Body of pancreas (tissue), 4 donors: ENCODE measurements at regions not wholly inside any gene's neighbourhood (a gene's known extent, or its start where the extent isn't known, plus 50 kb on each side); places are given as distances from the start of the nearest gene placed in this dataset. TPM values are rescaled to one million over a fixed set of nuclear protein-coding genes. Genes with fewer than 3 reads are reported as not detected.

Experiments
- ATAC-seq: fragments of 150-250 bp; one replicate; pipeline ENCODE4 v1.9.1; 2016
- DNase-seq, 4 donors: peaks; one replicate each; pipeline ENCODE4 v3.0.0-alpha.2; 2019
- H3K27ac ChIP-seq, 4 donors: fragments of 200-600 bp; sonication (generic); 1 replicate in 3 of 4; 2 replicates in 1 of 4; pipeline versions ENCODE4 v1.5.1 to v1.6.1; 2016 to 2019; ENCODE audit warnings: mild to moderate bottlenecking in 1 of 4, mixed read lengths in 1 of 4, moderate library complexity in 1 of 4
- H3K27me3 ChIP-seq, 2 donors: fragments of 200-600 bp; sonication (generic); one replicate each; pipeline ENCODE4 v1.6.0; 2016; ENCODE audit warnings: mild to moderate bottlenecking in 1 of 2
- H3K36me3 ChIP-seq, 2 donors: fragments of 200-600 bp; sonication (generic); replicated peaks in 1 of 2; 2 replicates each; pipeline ENCODE4 v1.5.1; 2016; ENCODE audit warnings: low read depth in 2 of 2; ENCODE audit not compliant: insufficient read depth in 1 of 2
- H3K4me1 ChIP-seq: fragments of 200-600 bp; sonication (generic); one replicate; pipeline ENCODE4 v1.6.0; 2016
- H3K4me3 ChIP-seq, 2 donors: fragments of 200-600 bp; sonication (generic); 1 replicate in 1 of 2; 2 replicates in 1 of 2; pipeline ENCODE4 v1.5.1; 2016 to 2019
- H3K9me3 ChIP-seq, 3 donors: fragments of 200-600 bp; sonication (generic); 1 replicate in 2 of 3; 2 replicates in 1 of 3; pipeline ENCODE4 v1.5.1; 2016
- CTCF ChIP-seq, 7 experiments: fragments of 450-650 bp in 4 of 7; fragments of 200-600 bp in 3 of 7; sonication (generic) in 3 of 7; IDR thresholded peaks; one replicate each; pipeline ENCODE4 v1.5.1; 2016 to 2019; ENCODE audit warnings: antibody characterized with exemption in 7 of 7
- POLR2A ChIP-seq, 3 donors: fragments of 450-650 bp; IDR thresholded peaks; one replicate each; pipeline ENCODE4 v1.6.1; 2016; ENCODE audit warnings: antibody characterized with exemption in 3 of 3, mild to moderate bottlenecking in 2 of 3
- WGBS, 2 donors: methylation state at CpG; one replicate each; pipeline ENCODE4 v1.1.5; 2017; 5-methylcytosine and 5-hydroxymethylcytosine counted together
- intact Hi-C: fragments of 100-400 bp; cut with DNase I; formaldehyde crosslinking; loops from one replicate; pipeline ENCODE4 v1.15.1; 2023
- microRNA-seq, 2 donors: library from miRNA; unstranded; fragments of <30 nt; microRNA quantifications; one replicate each; pipeline ENCODE4, GENCODE V29; 2016; ENCODE audit warnings: borderline number of aligned reads in 2 of 2, borderline replicate concordance in 2 of 2
- small RNA-seq: library from RNA; depleted of rRNA; stranded (forward); fragments of <200 nt; gene quantifications from one replicate; pipeline ENCODE3, GENCODE V24; 2016

- WGBS, 2 donors, result 23 to 25% methylated on average over 7 of the region's 7 CpGs
- no peaks in the 10 kb centered on the region for H3K9me3 ChIP-seq
- ATAC-seq, result no peak
- peaks cover 14% of the 10 kb centered on the region for H3K4me1 ChIP-seq
- no peak overlapping the region for H3K4me3 ChIP-seq
- H3K27me3 ChIP-seq, result no peaks in the 10 kb centered on the region
- H3K36me3 ChIP-seq, result no peaks in the 10 kb centered on the region
- H3K27ac ChIP-seq, result peak overlapping the region in 1 of 4 donors; percentile 41
- TF ChIP-seq CTCF (IDR thresholded peaks at IDR 0.05) (no peak), POLR2A (IDR thresholded peaks at IDR 0.05) (no peak)
- no peak for DNase-seq
- intact Hi-C loops, result no loop called here
Measured at GRCh38 chr9:90555351-90556057, 87.1 kb downstream of the DIRAS2 start.

- peaks cover 14% of the 10 kb centered on the region for H3K4me1 ChIP-seq
- H3K4me3 ChIP-seq, result no peak overlapping the region
- no peak for ATAC-seq
- H3K36me3 ChIP-seq, result no peaks in the 10 kb centered on the region
- H3K27me3 ChIP-seq, result no peaks in the 10 kb centered on the region
- DNase-seq, result no peak
- no peak overlapping the region for H3K27ac ChIP-seq
- WGBS, 2 donors, result 73 to 79% methylated on average over 5 of the region's 5 CpGs
- TF ChIP-seq CTCF (IDR thresholded peaks at IDR 0.05) (no peak), POLR2A (IDR thresholded peaks at IDR 0.05) (no peak)
- intact Hi-C loops, result no loop called here
- no peaks in the 10 kb centered on the region for H3K9me3 ChIP-seq
Measured at GRCh38 chr9:90556897-90557675, 85.5 kb downstream of the DIRAS2 start.

- Histone ChIP-seq H3K4me1 (peaks cover 14% of the 10 kb centered on the region), H3K4me3 (no peak overlapping the region), H3K36me3 (no peaks in the 10 kb centered on the region), H3K27me3 (no peaks in the 10 kb centered on the region), H3K9me3 (no peaks in the 10 kb centered on the region), H3K27ac (peak overlapping the region in 2 of 4 donors; percentile 38 to 64)
- peak; percentile 13 to 38 (median 24) for DNase-seq
- ATAC-seq, result peak; percentile 62
- no peak for TF ChIP-seq CTCF (IDR thresholded peaks at IDR 0.05)
- TF ChIP-seq POLR2A (IDR thresholded peaks at IDR 0.05), result no peak
- intact Hi-C loops, result no loop called here
- 65 to 68% methylated on average over 9 of the region's 9 CpGs for WGBS, 2 donors
Measured at GRCh38 chr9:90559075-90560073, 83.2 kb downstream of the DIRAS2 start.

Small RNA genes in the stretch of these regions (microRNA-seq; reads per million reads assigned to microRNA genes)
- gene MIR4290, result 0 reads per million in 2 donors

Small RNA genes in the stretch of these regions (small RNA-seq; reads per million reads assigned to genes)
- gene AL161629.2 (not detected), gene MIR4290 (not detected)
